Parathyroid adenoma (tissue), 2 donors: ENCODE measurements at regions not wholly inside any gene's neighbourhood (a gene's known extent, or its start where the extent isn't known, plus 50 kb on each side); places are given as distances from the start of the nearest gene placed in this dataset.

Experiments used
- H2AFZ ChIP-seq: fragments of 300-600 bp; sonication (generic); one replicate; pipeline ENCODE4 v1.7.0; 2017; ENCODE audit warnings: antibody characterized with exemption, mild to moderate bottlenecking
- H3K27ac ChIP-seq: fragments of 300-600 bp; sonication (generic); one replicate; pipeline ENCODE4 v1.7.0; 2017
- H3K27me3 ChIP-seq: fragments of 300-600 bp; sonication (generic); one replicate; pipeline ENCODE4 v1.7.0; 2017; ENCODE audit warnings: low read length; ENCODE audit not compliant: control insufficient read depth, insufficient read depth
- H3K36me3 ChIP-seq: fragments of 300-600 bp; sonication (generic); one replicate; pipeline ENCODE4 v1.7.0; 2017; ENCODE audit warnings: low read length; ENCODE audit not compliant: control insufficient read depth, insufficient read depth
- H3K4me1 ChIP-seq: fragments of 300-600 bp; sonication (generic); one replicate; pipeline ENCODE4 v1.7.0; 2017; ENCODE audit warnings: control low read depth
- H3K4me2 ChIP-seq: fragments of 300-600 bp; sonication (generic); one replicate; pipeline ENCODE4 v1.7.0; 2017; ENCODE audit warnings: low read length
- H3K4me3 ChIP-seq: fragments of 300-600 bp; sonication (generic); one replicate; pipeline ENCODE4 v1.7.0; 2017; ENCODE audit warnings: low read depth, low read length
- H3K79me2 ChIP-seq: fragments of 300-600 bp; sonication (generic); one replicate; pipeline ENCODE4 v1.7.0; 2017; ENCODE audit warnings: control low read depth
- H3K9ac ChIP-seq: fragments of 300-600 bp; sonication (generic); one replicate; pipeline ENCODE4 v1.7.0; 2017; ENCODE audit warnings: mild to moderate bottlenecking
- H3K9me3 ChIP-seq: fragments of 300-600 bp; sonication (generic); one replicate; pipeline ENCODE4 v1.7.0; 2017; ENCODE audit warnings: low read length; ENCODE audit not compliant: control insufficient read depth
- TF ChIP-seq, protein P1 (sequence below): fragments of 300-600 bp; sonication (generic); IDR thresholded peaks from one replicate; pipeline ENCODE4 v1.7.0; 2017; ENCODE audit warnings: antibody characterized with exemption, mild to moderate bottlenecking
- donor health status: primary hyperparathyroidism.

DNA sequence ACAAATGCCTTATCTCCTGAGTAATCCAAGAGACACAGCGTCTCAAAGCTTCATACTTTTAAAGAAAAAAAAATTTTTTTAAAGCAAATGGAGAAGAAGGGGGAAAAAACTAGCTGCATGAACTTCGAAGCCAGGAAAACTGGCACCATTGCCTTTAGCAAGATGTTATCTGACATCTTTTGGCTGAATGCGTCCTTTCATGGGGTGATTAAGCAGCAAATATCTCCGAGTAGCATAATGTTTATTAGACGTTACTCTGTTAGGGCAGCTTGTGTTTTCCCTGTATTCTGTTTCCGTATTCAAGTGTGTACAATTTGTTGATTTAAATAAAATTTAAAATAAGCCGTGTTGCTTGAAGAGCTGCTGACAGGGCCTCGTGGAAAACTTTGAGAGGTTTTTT lies 76.5 kb upstream of the TSHZ2 start:
- Histone ChIP-seq H3K79me2 (no peaks in the 10 kb centered on the region), H3K27ac (no peak overlapping the region), H3K9me3 (no peaks in the 10 kb centered on the region), H3K9ac (no peak overlapping the region), H3K36me3 (no peaks in the 10 kb centered on the region), H2AFZ (peak overlapping the region; percentile 19), H3K4me2 (peak overlapping the region; percentile 23), H3K4me3 (no peak overlapping the region), H3K4me1 (no peaks in the 10 kb centered on the region), H3K27me3 (no peaks in the 10 kb centered on the region)
- TF ChIP-seq, protein P1, sequence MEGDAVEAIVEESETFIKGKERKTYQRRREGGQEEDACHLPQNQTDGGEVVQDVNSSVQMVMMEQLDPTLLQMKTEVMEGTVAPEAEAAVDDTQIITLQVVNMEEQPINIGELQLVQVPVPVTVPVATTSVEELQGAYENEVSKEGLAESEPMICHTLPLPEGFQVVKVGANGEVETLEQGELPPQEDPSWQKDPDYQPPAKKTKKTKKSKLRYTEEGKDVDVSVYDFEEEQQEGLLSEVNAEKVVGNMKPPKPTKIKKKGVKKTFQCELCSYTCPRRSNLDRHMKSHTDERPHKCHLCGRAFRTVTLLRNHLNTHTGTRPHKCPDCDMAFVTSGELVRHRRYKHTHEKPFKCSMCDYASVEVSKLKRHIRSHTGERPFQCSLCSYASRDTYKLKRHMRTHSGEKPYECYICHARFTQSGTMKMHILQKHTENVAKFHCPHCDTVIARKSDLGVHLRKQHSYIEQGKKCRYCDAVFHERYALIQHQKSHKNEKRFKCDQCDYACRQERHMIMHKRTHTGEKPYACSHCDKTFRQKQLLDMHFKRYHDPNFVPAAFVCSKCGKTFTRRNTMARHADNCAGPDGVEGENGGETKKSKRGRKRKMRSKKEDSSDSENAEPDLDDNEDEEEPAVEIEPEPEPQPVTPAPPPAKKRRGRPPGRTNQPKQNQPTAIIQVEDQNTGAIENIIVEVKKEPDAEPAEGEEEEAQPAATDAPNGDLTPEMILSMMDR = no peak

GRCh38 chr20:52895235-52895634 lies 76.9 kb upstream of the TSHZ2 start:
- Histone ChIP-seq H3K79me2 (no peaks in the 10 kb centered on the region), H3K27me3 (no peaks in the 10 kb centered on the region), H3K4me3 (peak overlapping the region; percentile 8), H3K4me2 (peak overlapping the region; percentile 23), H3K9me3 (no peaks in the 10 kb centered on the region), H3K36me3 (no peaks in the 10 kb centered on the region), H3K9ac (no peak overlapping the region), H3K27ac (no peak overlapping the region), H2AFZ (no peak overlapping the region), H3K4me1 (no peaks in the 10 kb centered on the region)
- TF ChIP-seq, protein P1 = no peak

- Histone ChIP-seq H3K79me2 (no peaks in the 10 kb centered on the region), H3K27ac (no peak overlapping the region), H3K36me3 (no peaks in the 10 kb centered on the region), H3K4me1 (no peaks in the 10 kb centered on the region), H3K4me3 (no peak overlapping the region), H2AFZ (no peak overlapping the region), H3K27me3 (no peaks in the 10 kb centered on the region), H3K4me2 (no peak overlapping the region), H3K9ac (no peak overlapping the region), H3K9me3 (no peaks in the 10 kb centered on the region)
- TF ChIP-seq, protein P1 = no peak
These were observed 78.7 kb upstream of the TSHZ2 start for GRCh38 chr20:52893498-52893897.

GRCh38 chr20:52892023-52892422 lies 80.1 kb upstream of the TSHZ2 start:
- no peaks in the 10 kb centered on the region for H3K79me2 ChIP-seq
- no peaks in the 10 kb centered on the region for H3K9me3 ChIP-seq
- TF ChIP-seq, protein P1 = no peak
- no peak overlapping the region for H3K4me3 ChIP-seq
- H3K4me1 ChIP-seq = no peaks in the 10 kb centered on the region
- H3K27me3 ChIP-seq = no peaks in the 10 kb centered on the region
- no peaks in the 10 kb centered on the region for H3K36me3 ChIP-seq
- no peak overlapping the region for H3K27ac ChIP-seq
- H3K4me2 ChIP-seq = no peak overlapping the region
- no peak overlapping the region for H3K9ac ChIP-seq
- H2AFZ ChIP-seq = no peak overlapping the region

GRCh38 chr20:52890130-52890529 lies 82.0 kb upstream of the TSHZ2 start:
- Histone ChIP-seq H3K27me3 (no peaks in the 10 kb centered on the region), H3K4me3 (no peak overlapping the region), H3K4me2 (no peak overlapping the region), H3K79me2 (no peaks in the 10 kb centered on the region), H3K27ac (no peak overlapping the region), H3K9me3 (no peaks in the 10 kb centered on the region), H3K4me1 (no peaks in the 10 kb centered on the region), H3K9ac (no peak overlapping the region), H2AFZ (no peak overlapping the region), H3K36me3 (no peaks in the 10 kb centered on the region)
- TF ChIP-seq, protein P1 = no peak
